Loucy (cell line): ENCODE measurements at regions not wholly inside any gene's neighbourhood (a gene's known extent, or its start where the extent isn't known, plus 50 kb on each side); places are given as distances from the start of the nearest gene placed in this dataset.

Experiments used
- CTCF ChIP-seq: fragments of 200-600 bp; sonication (generic); conservative IDR thresholded peaks from 2 replicates; pipeline ENCODE4 v1.5.1; 2014; ENCODE audit warnings: mild to moderate bottlenecking, antibody characterized with exemption, low read length
- EZH2phosphoT487 ChIP-seq: fragments of 200-600 bp; IDR thresholded peaks from 2 replicates; pipeline ENCODE4 v1.6.1; 2018; ENCODE audit warnings: antibody characterized with exemption, mild to moderate bottlenecking, moderate library complexity, borderline replicate concordance

- TF ChIP-seq EZH2phosphoT487 (no peak), CTCF (no peak)
Measured at GRCh38 chr1:34379911-34380310, 203.2 kb downstream of the C1orf94 start.
